ENCODE measurements at regions not wholly inside any gene's neighbourhood (a gene's known extent, or its start where the extent isn't known, plus 50 kb on each side); places are given as distances from the start of the nearest gene placed in this dataset.

- TF ChIP-seq CTCF (IDR thresholded peaks at IDR 0.05; ENCODE audit: control insufficient read depth, extremely low read depth, insufficient read depth), result no peak
- DNase-seq (ENCODE audit: low read depth), result peak; percentile 35
- H3K4me3 ChIP-seq (ENCODE audit: low read depth, low read length), result no peak overlapping the region
Observed at GRCh38 chr9:81819155-81819554, 109.1 kb upstream of the SPATA31D4 start.

GRCh38 chr9:81819859-81820546, 108.2 kb upstream of the SPATA31D4 start:
- no peak for DNase-seq (ENCODE audit: low read depth)
- TF ChIP-seq CTCF (IDR thresholded peaks at IDR 0.05; ENCODE audit: control insufficient read depth, extremely low read depth, insufficient read depth), result no peak

GRCh38 chr9:81822301-81822865, 105.8 kb upstream of the SPATA31D4 start:
- DNase-seq (ENCODE audit: low read depth), result no peak
- no peak for TF ChIP-seq CTCF (IDR thresholded peaks at IDR 0.05; ENCODE audit: control insufficient read depth, extremely low read depth, insufficient read depth)
- no peak overlapping the region for H3K4me3 ChIP-seq (ENCODE audit: low read depth, low read length)

More at GRCh38 chr9:81819859-81820546, 108.2 kb upstream of the SPATA31D4 start:
- no peak overlapping the region for H3K4me3 ChIP-seq (ENCODE audit: low read depth, low read length)

- no peak for TF ChIP-seq CTCF (IDR thresholded peaks at IDR 0.05; ENCODE audit: control insufficient read depth, extremely low read depth, insufficient read depth)
- no peak for DNase-seq (ENCODE audit: low read depth)
- H3K4me3 ChIP-seq (ENCODE audit: low read depth, low read length), result no peak overlapping the region
Observed at GRCh38 chr9:81822967-81823366, 105.3 kb upstream of the SPATA31D4 start.

- H3K4me3 ChIP-seq (ENCODE audit: low read depth, low read length), result no peak overlapping the region
- no peak for DNase-seq (ENCODE audit: low read depth)
- TF ChIP-seq CTCF (IDR thresholded peaks at IDR 0.05; ENCODE audit: control insufficient read depth, extremely low read depth, insufficient read depth), result no peak
Observed at GRCh38 chr9:81823672-81824554, 104.3 kb upstream of the SPATA31D4 start.

GRCh38 chr9:81824802-81825730, 103.2 kb upstream of the SPATA31D4 start:
- DNase-seq (ENCODE audit: low read depth), result no peak
- H3K4me3 ChIP-seq (ENCODE audit: low read depth, low read length), result no peak overlapping the region
- no peak for TF ChIP-seq CTCF (IDR thresholded peaks at IDR 0.05; ENCODE audit: control insufficient read depth, extremely low read depth, insufficient read depth)

Measured in LNCaP clone FGC (cell line).